GM23248 (cell line): ENCODE measurements at regions not wholly inside any gene's neighbourhood (a gene's known extent, or its start where the extent isn't known, plus 50 kb on each side); places are given as distances from the start of the nearest gene placed in this dataset.

Experiments used
- EZH2 ChIP-seq: fragments of 200-600 bp; sonication (generic); IDR thresholded peaks from 2 replicates; pipeline ENCODE4 v1.6.1; 2018; ENCODE audit warnings: antibody characterized with exemption, mild to moderate bottlenecking; ENCODE audit not compliant: insufficient read depth, poor library complexity, severe bottlenecking
- EZH2phosphoT487 ChIP-seq: fragments of 200-600 bp; sonication (generic); IDR thresholded peaks from 2 replicates; pipeline ENCODE4 v1.6.1; 2018; ENCODE audit warnings: antibody characterized with exemption, moderate library complexity, mild to moderate bottlenecking, low read depth; ENCODE audit not compliant: insufficient read depth

GRCh38 chr7:52085610-52086009, 769.0 kb upstream of the COBL start:
- TF ChIP-seq EZH2 = no peak
- no peak for TF ChIP-seq EZH2phosphoT487
